ENCODE measurements at regions not wholly inside any gene's neighbourhood (a gene's known extent, or its start where the extent isn't known, plus 50 kb on each side); places are given as distances from the start of the nearest gene placed in this dataset.

DNA sequence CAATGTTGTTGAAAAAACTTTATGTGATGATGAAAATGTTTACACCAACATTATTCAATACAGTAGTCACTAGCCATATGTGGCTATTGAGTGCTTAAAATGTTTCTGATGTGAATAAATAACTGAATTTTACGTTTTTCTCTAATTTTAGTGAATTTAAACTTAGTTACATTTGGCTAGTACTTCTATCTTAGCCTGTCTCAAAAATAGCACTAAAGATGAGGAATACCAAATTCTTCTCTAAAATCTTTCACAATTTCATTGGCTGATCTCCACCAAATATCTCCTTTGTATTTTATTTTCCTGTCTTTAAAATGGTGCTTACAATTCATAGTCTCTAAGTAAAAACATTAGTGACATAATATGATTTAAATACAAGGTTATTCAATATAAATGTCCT is 83.7 kb upstream of the RND3 start:
- WGBS, 2 donors = 23 to 36% methylated on average over 1 of the region's 1 CpG
- Histone ChIP-seq H3K4me3 (no peak overlapping the region), H3K27me3 (no peaks in the 10 kb centered on the region), H3K36me3 (no peaks in the 10 kb centered on the region), H3K27ac (no peak overlapping the region), H3K9me3 (no peaks in the 10 kb centered on the region), H3K4me1 (no peaks in the 10 kb centered on the region)
- no peak for FAIRE-seq
- TF ChIP-seq, protein P1, sequence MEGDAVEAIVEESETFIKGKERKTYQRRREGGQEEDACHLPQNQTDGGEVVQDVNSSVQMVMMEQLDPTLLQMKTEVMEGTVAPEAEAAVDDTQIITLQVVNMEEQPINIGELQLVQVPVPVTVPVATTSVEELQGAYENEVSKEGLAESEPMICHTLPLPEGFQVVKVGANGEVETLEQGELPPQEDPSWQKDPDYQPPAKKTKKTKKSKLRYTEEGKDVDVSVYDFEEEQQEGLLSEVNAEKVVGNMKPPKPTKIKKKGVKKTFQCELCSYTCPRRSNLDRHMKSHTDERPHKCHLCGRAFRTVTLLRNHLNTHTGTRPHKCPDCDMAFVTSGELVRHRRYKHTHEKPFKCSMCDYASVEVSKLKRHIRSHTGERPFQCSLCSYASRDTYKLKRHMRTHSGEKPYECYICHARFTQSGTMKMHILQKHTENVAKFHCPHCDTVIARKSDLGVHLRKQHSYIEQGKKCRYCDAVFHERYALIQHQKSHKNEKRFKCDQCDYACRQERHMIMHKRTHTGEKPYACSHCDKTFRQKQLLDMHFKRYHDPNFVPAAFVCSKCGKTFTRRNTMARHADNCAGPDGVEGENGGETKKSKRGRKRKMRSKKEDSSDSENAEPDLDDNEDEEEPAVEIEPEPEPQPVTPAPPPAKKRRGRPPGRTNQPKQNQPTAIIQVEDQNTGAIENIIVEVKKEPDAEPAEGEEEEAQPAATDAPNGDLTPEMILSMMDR (IDR thresholded peaks at IDR 0.05) = no peak
- intact Hi-C loops (cut with DNase I) = no loop called here
- no peak for DNase-seq
- ATAC-seq = no peak

DNA sequence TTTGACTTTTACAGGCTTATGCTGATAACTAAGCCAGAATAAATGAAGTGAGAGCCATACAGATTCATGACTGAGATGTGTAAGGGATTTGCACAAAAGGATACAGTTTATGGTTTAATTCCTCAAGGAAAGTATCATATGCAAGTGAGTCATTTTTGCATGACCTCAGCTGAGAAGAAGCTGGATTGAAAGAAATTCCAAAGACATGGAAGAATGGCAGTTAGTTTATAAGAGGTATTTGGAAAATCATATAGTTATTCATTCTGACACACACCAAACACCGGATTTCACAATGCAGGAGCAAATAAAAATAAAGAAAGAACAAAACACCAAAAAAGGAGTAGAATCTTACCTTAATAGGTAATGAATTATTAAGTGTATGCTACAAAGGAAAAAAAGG is 83.2 kb upstream of the RND3 start:
- FAIRE-seq (no peak), ATAC-seq (peak in 1 of 4 donors; percentile 20)
- WGBS, 2 donors = 77 to 82% methylated on average over 1 of the region's 1 CpG

DNA sequence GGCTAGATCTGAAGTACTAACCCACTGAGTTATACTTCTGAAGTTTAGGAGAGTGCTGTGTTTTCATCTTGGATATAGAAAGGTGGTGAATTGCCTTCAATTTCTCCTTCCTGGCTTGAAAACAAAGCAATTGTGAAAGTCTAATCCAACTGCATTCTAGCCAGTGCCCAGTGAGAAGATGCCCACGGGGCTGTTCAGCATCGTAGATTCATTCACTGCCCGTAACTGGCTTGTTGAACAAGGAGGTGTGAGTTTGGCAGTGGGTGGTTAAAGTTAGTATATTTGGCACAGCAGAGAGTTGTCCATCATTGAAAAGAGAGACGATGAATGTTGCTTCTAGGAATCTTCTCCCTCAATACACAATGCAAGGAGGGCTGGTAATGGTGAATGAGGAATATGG is 82.3 kb upstream of the RND3 start:
- ATAC-seq (no peak), FAIRE-seq (no peak), DNase-seq (no peak)
- no peaks in the 10 kb centered on the region for H3K4me1 ChIP-seq
- WGBS, 2 donors = 76 to 82% methylated on average over 4 of the region's 4 CpGs
- H3K9me3 ChIP-seq = no peaks in the 10 kb centered on the region
- H3K27ac ChIP-seq = no peak overlapping the region
- no peaks in the 10 kb centered on the region for H3K27me3 ChIP-seq
- intact Hi-C loops (cut with DNase I) = no loop called here
- TF ChIP-seq, protein P1 (IDR thresholded peaks at IDR 0.05) = no peak
- H3K36me3 ChIP-seq = no peaks in the 10 kb centered on the region
- H3K4me3 ChIP-seq = no peak overlapping the region

More for the DNA sequence above, 83.2 kb upstream of the RND3 start:
- no peak for DNase-seq
- no peaks in the 10 kb centered on the region for H3K9me3 ChIP-seq
- no peaks in the 10 kb centered on the region for H3K4me1 ChIP-seq
- no peaks in the 10 kb centered on the region for H3K36me3 ChIP-seq
- H3K27me3 ChIP-seq = no peaks in the 10 kb centered on the region
- H3K27ac ChIP-seq = no peak overlapping the region
- H3K4me3 ChIP-seq = no peak overlapping the region
- TF ChIP-seq, protein P1 (IDR thresholded peaks at IDR 0.05) = no peak
- intact Hi-C loops (cut with DNase I) = no loop called here

DNA sequence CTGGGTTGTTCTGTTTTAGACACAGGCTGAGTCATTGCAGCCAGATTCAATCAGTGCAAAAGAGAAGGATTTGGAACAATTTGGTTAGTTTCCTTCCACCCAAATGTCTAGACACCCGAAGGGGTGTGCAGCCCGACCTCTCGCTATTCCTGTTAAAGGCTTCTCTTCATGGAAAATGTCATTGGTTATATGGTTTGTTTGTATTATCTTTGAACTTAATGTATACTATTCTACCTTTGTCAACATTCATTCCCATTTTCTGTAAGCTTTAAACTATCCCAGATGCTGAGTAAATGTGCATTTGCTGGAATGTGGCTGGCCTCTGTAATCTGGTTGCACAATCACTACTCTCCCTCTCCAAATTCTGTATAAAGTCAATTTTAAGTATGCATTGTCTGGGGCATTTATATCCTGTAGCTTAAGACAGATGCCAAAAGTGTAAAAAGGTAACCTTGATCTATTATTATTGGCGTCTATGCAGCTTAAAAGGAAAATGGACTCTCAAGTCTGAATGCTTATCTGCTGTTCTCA is 80.4 kb upstream of the RND3 start:
- 58 to 74% methylated on average over 4 of the region's 4 CpGs for WGBS, 2 donors
- no peak for ATAC-seq

DNA sequence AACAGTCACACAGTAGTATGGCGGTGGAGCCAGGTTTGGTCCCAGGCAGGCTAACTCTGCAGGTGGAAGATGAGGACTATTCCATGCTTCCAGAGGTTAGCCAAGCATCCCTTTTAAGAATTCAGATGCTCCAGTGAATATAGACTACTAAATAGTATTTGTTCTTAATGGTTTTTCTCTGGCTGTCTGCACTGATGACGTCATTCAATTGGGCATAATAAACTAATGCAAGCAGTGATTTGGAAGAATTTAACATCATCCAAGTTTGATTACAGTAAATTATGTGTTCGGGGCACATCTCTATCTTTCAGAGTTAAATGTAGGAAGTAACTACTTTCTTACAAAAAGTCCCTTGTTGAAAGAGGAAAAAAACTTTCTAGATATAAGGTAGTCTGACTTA is 78.8 kb upstream of the RND3 start:
- intact Hi-C loops (cut with DNase I) = no loop called here
- ATAC-seq (no peak), FAIRE-seq (no peak), DNase-seq (no peak)
- H3K4me1 ChIP-seq = no peaks in the 10 kb centered on the region
- H3K9me3 ChIP-seq = no peaks in the 10 kb centered on the region
- H3K27ac ChIP-seq = no peak overlapping the region
- no peaks in the 10 kb centered on the region for H3K27me3 ChIP-seq
- WGBS, 2 donors = 68 to 77% methylated on average over 3 of the region's 3 CpGs
- H3K36me3 ChIP-seq = no peaks in the 10 kb centered on the region
- no peak overlapping the region for H3K4me3 ChIP-seq
- TF ChIP-seq, protein P1 (IDR thresholded peaks at IDR 0.05) = no peak

More for the DNA sequence above, 80.4 kb upstream of the RND3 start:
- Histone ChIP-seq H3K27ac (no peak overlapping the region), H3K4me1 (no peaks in the 10 kb centered on the region), H3K27me3 (no peaks in the 10 kb centered on the region), H3K9me3 (no peaks in the 10 kb centered on the region), H3K36me3 (no peaks in the 10 kb centered on the region), H3K4me3 (no peak overlapping the region)
- TF ChIP-seq, protein P1 (IDR thresholded peaks at IDR 0.05) = no peak
- intact Hi-C loops (cut with DNase I) = no loop called here
- FAIRE-seq = no peak
- DNase-seq = no peak
